K562 (cell line): ENCODE measurements at regions not wholly inside any gene's neighbourhood (a gene's known extent, or its start where the extent isn't known, plus 50 kb on each side); places are given as distances from the start of the nearest gene placed in this dataset.
A peak's percentile ranks its signal among the peaks of the same experiment; 100 is the strongest.

Source experiments
- ATAC-seq: fragments of 200-7000 bp; cut with Tn5 transposase; 3 replicates; pipeline ENCODE4 v1.9.1; 2020; ENCODE audit warnings: moderate library complexity
- BruUV-seq: library from RNA; stranded (reverse); fragments of 400-500 nt; replicated peaks from 2 replicates; lab custom pipeline; 2021; lab: Mats Ljungman, UMichigan
- CTCF ChIA-PET: fragments of 300-600 bp; formaldehyde crosslinking; extraction: SDS; loops from one replicate; lab custom pipeline; 2021; ENCODE audit warnings: low intra/inter-chr PET ratio; lab: Yijun Ruan, JAX
- POLR2A ChIA-PET: fragments of 300-600, 350-650 bp; sonication (Branson Sonifier 250); formaldehyde crosslinking; extraction: SDS; loops from one replicate; lab custom pipeline; 2021; ENCODE audit warnings: antibody characterized with exemption, inconsistent platforms; lab: Yijun Ruan, JAX
- DNase-seq, 4 experiments: peaks; one replicate each; pipeline versions ENCODE4 v3.0.0 to v3.0.0-alpha.2; 2011 to 2018; ENCODE audit warnings: low spot score in 3 of 4, mixed read lengths in 3 of 4; ENCODE audit errors: extremely low read depth in 1 of 4
- FAIRE-seq: peaks from 2 replicates; lab custom pipeline; 2011; peaks lifted over from hg19 to GRCh38; lab: Jason Lieb, UNC
- H2AFZ ChIP-seq: 2 replicates; pipeline ENCODE4 v1.6.0; 2011; ENCODE audit warnings: low read depth, low read length, control low read depth, inconsistent platforms
- H3K27ac ChIP-seq: fragments of 200-600 bp; 3 replicates; pipeline ENCODE4 v1.8.0; 2011; ENCODE audit warnings: low read depth, mild to moderate bottlenecking, control low read depth, inconsistent platforms, low read length, moderate library complexity, mixed read lengths; ENCODE audit errors: extremely low read depth
- H3K27me3 ChIP-seq, 2 experiments: fragments of 300-600 bp in 1 of 2; 2 replicates in 1 of 2; 3 replicates in 1 of 2; pipeline versions ENCODE4 v1.6.0 to v1.8.0; 2011; ENCODE audit warnings: inconsistent platforms in 2 of 2, low read length in 2 of 2, mild to moderate bottlenecking in 1 of 2, mixed read lengths in 1 of 2, moderate library complexity in 1 of 2; ENCODE audit not compliant: control insufficient read depth in 2 of 2, insufficient read depth in 2 of 2
- H3K36me3 ChIP-seq: fragments of 300-600 bp; 3 replicates; pipeline ENCODE4 v1.8.0; 2011; ENCODE audit warnings: mild to moderate bottlenecking, low read length, inconsistent platforms; ENCODE audit not compliant: control insufficient read depth, insufficient read depth
- H3K4me1 ChIP-seq, 2 experiments: fragments of 200-600 bp in 1 of 2; replicated peaks in 1 of 2; 2 replicates in 1 of 2; 3 replicates in 1 of 2; pipeline versions ENCODE4 v1.5.1 to v1.8.0; 2011; ENCODE audit warnings: inconsistent platforms in 2 of 2, low read length in 2 of 2, mild to moderate bottlenecking in 1 of 2, mixed read lengths in 1 of 2, moderate library complexity in 1 of 2; ENCODE audit not compliant: control insufficient read depth in 2 of 2, insufficient read depth in 2 of 2
- H3K4me2 ChIP-seq: 2 replicates; pipeline ENCODE4 v1.6.1; 2011; ENCODE audit warnings: low read length, control low read depth, inconsistent platforms, mixed read lengths; ENCODE audit not compliant: insufficient read depth
- H3K4me3 ChIP-seq: fragments of 200-600 bp; sonication (generic), shearing (Covaris generic); 2 replicates; pipeline ENCODE4 v1.5.1; 2016; ENCODE audit warnings: control low read depth, inconsistent platforms
- H3K79me2 ChIP-seq: fragments of 200-600 bp; 3 replicates; pipeline ENCODE4 v1.8.0; 2011; ENCODE audit warnings: low read length, inconsistent platforms; ENCODE audit not compliant: control insufficient read depth, insufficient read depth
- H3K9ac ChIP-seq, 2 experiments: 2 replicates each; pipeline versions ENCODE4 v1.6.0 to v1.6.1; 2011; ENCODE audit warnings: low read depth in 2 of 2, low read length in 2 of 2, control low read depth in 1 of 2, inconsistent platforms in 1 of 2, mild to moderate bottlenecking in 1 of 2, mixed read lengths in 1 of 2; ENCODE audit not compliant: insufficient read depth in 1 of 2
- H3K9me1 ChIP-seq: one replicate; pipeline ENCODE4 v1.6.0; 2011; ENCODE audit warnings: inconsistent platforms, mild to moderate bottlenecking, low read length, moderate library complexity; ENCODE audit not compliant: control insufficient read depth, insufficient read depth
- H3K9me3 ChIP-seq: replicated peaks from 2 replicates; pipeline ENCODE4 v1.5.1; 2011; ENCODE audit warnings: low read depth, low read length, inconsistent platforms; ENCODE audit not compliant: control insufficient read depth, insufficient read depth
- H4K20me1 ChIP-seq: replicated peaks from 2 replicates; pipeline ENCODE4 v1.6.1; 2011; ENCODE audit warnings: low read length, inconsistent platforms, mixed read lengths; ENCODE audit not compliant: control insufficient read depth, insufficient read depth
- HCFC1 ChIP-seq: IDR thresholded peaks from 2 replicates; pipeline ENCODE4 v1.6.1; 2012; ENCODE audit warnings: low read depth, low read length, improper control_type of control experiment
- IFI16 ChIP-seq: fragments of 250-450 bp; sonication (Bioruptor Pico); IDR thresholded peaks from 2 replicates; pipeline ENCODE4 v2.1.2; 2022; ENCODE audit warnings: mild to moderate bottlenecking, inconsistent platforms
- SRSF1 ChIP-seq: fragments of 200-400 bp; formaldehyde crosslinking; IDR thresholded peaks from 2 replicates; pipeline ENCODE4 v1.6.1; 2017; ENCODE audit warnings: mild to moderate bottlenecking, low read depth, low read length, moderate library complexity
- THRAP3 ChIP-seq: fragments of 450-650 bp; IDR thresholded peaks from 2 replicates; pipeline ENCODE4 v1.6.1; 2016; ENCODE audit warnings: mild to moderate bottlenecking, inconsistent platforms, borderline replicate concordance
- ZNF512 ChIP-seq: IDR thresholded peaks from 2 replicates; pipeline ENCODE4 v1.6.1; 2016; ENCODE audit warnings: missing genetic modification characterization, missing compliant biosample characterization
- ZNF75A ChIP-seq: fragments of 450-650 bp; formaldehyde crosslinking; IDR thresholded peaks from 2 replicates; pipeline ENCODE4 v1.4.0; 2020; ENCODE audit warnings: mild to moderate bottlenecking
- WGBS: fragments of 100-300 bp; shearing (Covaris generic); methylation state at CpG from one replicate; pipeline ENCODE4 v1.1.6; 2016; ENCODE audit warnings: low coverage, mixed read lengths; ENCODE audit not compliant: insufficient coverage; ENCODE audit errors: missing lambda C conversion rate; 5-methylcytosine and 5-hydroxymethylcytosine counted together
- in situ Hi-C: fragments of 300-500 bp; cut with MboI; formaldehyde crosslinking; loops from 4 replicates; pipeline ENCODE4 v1.15.0; 2018; ENCODE audit warnings: inconsistent platforms, mixed read lengths
- intact Hi-C: fragments of 100-400 bp; cut with micrococcal nuclease; formaldehyde crosslinking; loops from 2 replicates; pipeline ENCODE4 v1.14.2; 2022
- TF ChIP-seq, protein P1 (sequence below): fragments of 250-450 bp; sonication (Bioruptor Pico); IDR thresholded peaks from 2 replicates; pipeline ENCODE4 v1.4.0; 2020

- Histone ChIP-seq H4K20me1 (no peaks in the 10 kb centered on the region), H3K27me3 (no peaks in the 10 kb centered on the region), H3K36me3 (no peaks in the 10 kb centered on the region), H3K4me1 (no peaks in the 10 kb centered on the region), H3K9me1 (no peaks in the 10 kb centered on the region), H3K9me3 (no peaks in the 10 kb centered on the region), H3K79me2 (no peaks in the 10 kb centered on the region)
- POLR2A ChIA-PET: no interaction called here
- DNase-seq: peak in 1 of 4 experiments; percentile 11
- CTCF ChIA-PET: no interaction called here
- BruUV-seq: no TSS peak
- intact Hi-C loops: no loop called here
- in situ Hi-C loops: no loop called here
- no peak for TF ChIP-seq SRSF1
- no peak for TF ChIP-seq IFI16
- TF ChIP-seq THRAP3: no peak
- TF ChIP-seq, protein P1, sequence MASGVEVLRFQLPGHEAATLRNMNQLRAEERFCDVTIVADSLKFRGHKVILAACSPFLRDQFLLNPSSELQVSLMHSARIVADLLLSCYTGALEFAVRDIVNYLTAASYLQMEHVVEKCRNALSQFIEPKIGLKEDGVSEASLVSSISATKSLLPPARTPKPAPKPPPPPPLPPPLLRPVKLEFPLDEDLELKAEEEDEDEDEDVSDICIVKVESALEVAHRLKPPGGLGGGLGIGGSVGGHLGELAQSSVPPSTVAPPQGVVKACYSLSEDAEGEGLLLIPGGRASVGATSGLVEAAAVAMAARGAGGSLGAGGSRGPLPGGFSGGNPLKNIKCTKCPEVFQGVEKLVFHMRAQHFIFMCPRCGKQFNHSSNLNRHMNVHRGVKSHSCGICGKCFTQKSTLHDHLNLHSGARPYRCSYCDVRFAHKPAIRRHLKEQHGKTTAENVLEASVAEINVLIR (CRISPR knock-in tag): no peak
- no peak for TF ChIP-seq ZNF75A (CRISPR knock-in tag)
- TF ChIP-seq ZNF512 (tag): no peak
- TF ChIP-seq HCFC1: no peak
- TF ChIP-seq, all 486 proteins: peak for 0
- no peak overlapping the region for H2AFZ ChIP-seq
- H3K9ac ChIP-seq: no peak overlapping the region
- no peak overlapping the region for H3K27ac ChIP-seq
- ATAC-seq (no peak), FAIRE-seq (no peak)
- 9% methylated on average over 7 of the region's 7 CpGs for WGBS
- no peak overlapping the region for H3K4me2 ChIP-seq
- H3K4me3 ChIP-seq: no peak overlapping the region
Observed at GRCh38 chr12:88371416-88372183, 208.7 kb downstream of the KITLG start.
